HEK293T (cell line): ENCODE measurements at regions not wholly inside any gene's neighbourhood (a gene's known extent, or its start where the extent isn't known, plus 50 kb on each side); places are given as distances from the start of the nearest gene placed in this dataset.

ENCODE experiments used
- ARNT ChIP-seq: fragments of 450-650 bp; IDR thresholded peaks from 2 replicates; pipeline ENCODE4 v1.6.1; 2017; ENCODE audit warnings: mild to moderate bottlenecking
- ELF4 ChIP-seq: fragments of 450-650 bp; IDR thresholded peaks from 2 replicates; pipeline ENCODE4 v1.6.1; 2017; ENCODE audit warnings: antibody characterized with exemption
- FOXK2 ChIP-seq: fragments of 450-650 bp; IDR thresholded peaks from 2 replicates; pipeline ENCODE4 v1.6.1; 2016; ENCODE audit warnings: mild to moderate bottlenecking
- SUZ12 ChIP-seq: fragments of 450-650 bp; IDR thresholded peaks from 2 replicates; pipeline ENCODE4 v1.6.1; 2016; ENCODE audit warnings: mild to moderate bottlenecking
- TF ChIP-seq, protein P1 (sequence below): fragments of 450-650 bp; IDR thresholded peaks from 2 replicates; pipeline ENCODE4 v1.6.1; 2016

DNA sequence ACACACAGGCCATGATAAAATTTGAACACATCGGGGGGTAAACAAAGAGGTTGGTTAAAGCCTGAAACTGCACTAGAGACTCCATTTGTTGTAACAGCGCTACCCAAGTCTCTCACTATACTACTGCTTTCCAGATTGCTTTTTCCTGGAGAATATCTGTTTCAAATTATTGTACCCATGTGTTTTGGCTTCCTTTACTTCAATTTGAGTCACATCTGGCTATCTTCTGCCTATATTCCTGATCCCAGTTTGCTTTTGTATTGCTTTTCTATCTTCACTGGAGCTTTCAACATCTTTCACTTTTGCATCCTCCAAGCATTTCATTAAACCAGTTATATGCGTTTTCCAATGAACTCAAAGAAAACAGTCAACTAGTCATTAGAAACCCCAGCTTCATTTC is 404.7 kb downstream of the MLLT3 start:
- TF ChIP-seq ELF4 (no peak), FOXK2 (no peak), SUZ12 (no peak), ARNT (no peak)
- TF ChIP-seq, protein P1, sequence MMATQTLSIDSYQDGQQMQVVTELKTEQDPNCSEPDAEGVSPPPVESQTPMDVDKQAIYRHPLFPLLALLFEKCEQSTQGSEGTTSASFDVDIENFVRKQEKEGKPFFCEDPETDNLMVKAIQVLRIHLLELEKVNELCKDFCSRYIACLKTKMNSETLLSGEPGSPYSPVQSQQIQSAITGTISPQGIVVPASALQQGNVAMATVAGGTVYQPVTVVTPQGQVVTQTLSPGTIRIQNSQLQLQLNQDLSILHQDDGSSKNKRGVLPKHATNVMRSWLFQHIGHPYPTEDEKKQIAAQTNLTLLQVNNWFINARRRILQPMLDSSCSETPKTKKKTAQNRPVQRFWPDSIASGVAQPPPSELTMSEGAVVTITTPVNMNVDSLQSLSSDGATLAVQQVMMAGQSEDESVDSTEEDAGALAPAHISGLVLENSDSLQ, result no peak
